ENCODE measurements at regions not wholly inside any gene's neighbourhood (a gene's known extent, or its start where the extent isn't known, plus 50 kb on each side); places are given as distances from the start of the nearest gene placed in this dataset.
"Not testable (repeated sequence)": the region's sequence is repeated elsewhere in the genome, so short reads cannot be mapped to it uniquely, and the experiment has no call there.

- no peak for DNase-seq
These were observed 167.1 kb downstream of the OXSM start for GRCh38 chr3:25957026-25957425.

DNA sequence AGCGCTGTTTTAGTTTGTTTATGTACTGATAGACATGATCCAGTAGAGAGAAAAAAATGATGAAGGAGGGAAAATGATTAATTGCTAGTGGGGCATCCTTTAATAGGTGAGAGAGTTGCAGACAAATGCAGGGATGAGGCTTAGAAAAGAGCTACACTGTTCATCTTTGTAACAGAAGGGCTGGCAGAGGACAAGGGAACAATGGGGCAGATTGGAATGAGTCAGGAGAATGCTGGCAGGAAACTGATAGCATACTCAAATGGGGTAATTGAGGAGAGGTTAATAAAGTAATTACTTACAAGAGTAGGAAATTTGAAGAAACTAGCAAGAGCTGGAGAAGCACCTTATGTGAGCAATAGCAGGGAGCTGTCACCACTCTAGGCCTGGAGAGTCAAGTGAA lies 170.9 kb downstream of the OXSM start:
- no peak for DNase-seq

GRCh38 chr3:25962255-25962654 lies 172.4 kb downstream of the OXSM start:
- DNase-seq: no peak

DNA sequence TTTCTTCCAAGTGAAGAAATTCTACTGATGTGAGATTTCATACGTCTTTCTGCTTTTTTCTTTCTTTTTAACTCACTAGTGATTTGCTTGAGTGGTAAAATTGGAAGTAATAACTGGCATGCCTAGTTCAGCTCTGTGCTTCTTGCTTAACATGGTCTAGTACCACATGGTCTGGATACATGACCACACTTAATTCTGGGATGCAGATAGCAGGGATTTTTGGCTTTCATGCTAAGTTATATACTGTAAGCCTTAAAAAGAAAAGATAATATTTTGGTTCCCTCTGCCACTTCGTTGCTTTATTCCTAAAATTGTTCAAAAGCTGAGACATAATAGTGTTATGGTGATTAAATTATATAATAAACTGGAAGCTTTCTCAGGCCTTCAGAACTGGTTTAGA lies 174.3 kb downstream of the OXSM start:
- no peak for DNase-seq

- no peak for DNase-seq
These were observed 177.5 kb downstream of the OXSM start for GRCh38 chr3:25967385-25967784.

DNA sequence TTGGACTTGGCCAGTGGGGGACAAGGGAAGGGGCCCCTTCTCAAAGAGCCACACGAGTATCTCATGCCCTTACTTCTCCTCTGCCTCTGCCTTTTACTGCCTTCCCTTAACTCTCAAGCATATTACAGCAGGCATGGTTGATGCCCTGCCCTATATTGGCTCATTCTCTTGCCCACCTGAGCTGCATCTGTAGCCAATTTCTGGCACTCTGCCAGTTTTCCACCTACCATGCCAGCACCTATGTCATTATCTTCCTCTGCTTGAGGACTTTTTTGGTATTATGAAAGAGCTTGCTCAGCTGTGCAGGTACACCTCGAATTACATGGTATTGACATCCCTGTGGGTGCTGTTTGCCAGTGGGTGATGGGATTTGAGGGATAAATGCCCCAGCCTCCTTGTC lies 181.8 kb downstream of the OXSM start:
- DNase-seq: no peak

DNA sequence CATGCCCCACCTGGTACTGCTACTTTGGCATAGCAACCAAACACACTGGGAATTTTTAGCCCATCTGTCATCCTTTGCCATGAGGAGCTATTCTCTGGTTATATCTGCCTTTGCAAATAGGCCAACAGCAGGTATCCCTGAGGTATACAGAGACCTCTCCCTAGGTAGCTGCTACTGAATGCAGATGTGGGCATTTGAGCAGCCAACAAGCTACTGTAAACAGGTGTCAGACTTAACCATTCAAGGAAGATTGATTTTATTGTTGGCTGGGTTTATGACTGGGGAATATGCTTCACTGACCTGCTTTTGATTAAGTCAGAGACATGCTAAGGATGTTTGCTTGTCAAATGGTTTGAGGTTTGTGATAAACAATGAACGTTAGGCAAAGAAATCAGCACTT lies 183.2 kb downstream of the OXSM start:
- no peak for DNase-seq

DNA sequence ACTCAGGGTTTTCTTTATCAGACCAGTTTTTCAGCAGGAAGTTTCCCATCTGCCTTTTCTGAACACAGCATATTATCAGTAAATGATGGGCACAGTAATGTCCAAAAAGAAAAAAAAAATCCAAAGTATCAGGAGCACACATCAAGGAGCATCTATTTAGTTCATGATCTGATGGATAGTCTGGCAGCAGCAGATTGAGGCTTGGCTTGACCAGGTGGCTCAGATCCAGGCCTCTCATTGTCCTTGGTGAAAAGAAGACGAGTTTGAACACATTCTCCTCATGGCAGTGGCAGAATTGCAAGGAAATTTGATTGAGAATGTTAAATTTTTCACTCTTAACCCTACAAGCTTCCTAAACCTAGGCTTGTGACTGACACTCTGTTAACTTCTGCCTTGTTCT lies 192.9 kb downstream of the OXSM start:
- no peak for DNase-seq

DNA sequence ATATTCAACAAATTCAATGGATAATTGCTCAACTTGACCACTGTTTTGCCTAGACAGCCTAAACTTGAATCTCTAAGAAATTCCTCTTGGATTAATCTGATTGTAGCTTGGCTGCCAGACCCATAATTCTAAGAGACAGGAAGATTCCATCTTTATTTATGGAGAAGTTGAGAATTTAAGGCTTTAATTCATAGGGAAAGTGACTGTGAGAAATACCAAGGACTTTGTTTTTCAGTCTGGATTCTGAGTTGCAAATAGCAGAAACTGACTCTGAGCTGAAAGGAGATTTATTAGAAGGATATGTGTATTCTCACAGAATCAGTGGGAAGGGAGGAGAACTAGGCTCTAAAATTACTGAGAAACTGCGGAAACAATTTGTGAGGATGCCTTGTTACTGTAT lies 195.7 kb downstream of the OXSM start:
- no peak for DNase-seq

- no peak for DNase-seq
These were observed 202.7 kb downstream of the OXSM start for GRCh38 chr3:25992606-25993005.

DNA sequence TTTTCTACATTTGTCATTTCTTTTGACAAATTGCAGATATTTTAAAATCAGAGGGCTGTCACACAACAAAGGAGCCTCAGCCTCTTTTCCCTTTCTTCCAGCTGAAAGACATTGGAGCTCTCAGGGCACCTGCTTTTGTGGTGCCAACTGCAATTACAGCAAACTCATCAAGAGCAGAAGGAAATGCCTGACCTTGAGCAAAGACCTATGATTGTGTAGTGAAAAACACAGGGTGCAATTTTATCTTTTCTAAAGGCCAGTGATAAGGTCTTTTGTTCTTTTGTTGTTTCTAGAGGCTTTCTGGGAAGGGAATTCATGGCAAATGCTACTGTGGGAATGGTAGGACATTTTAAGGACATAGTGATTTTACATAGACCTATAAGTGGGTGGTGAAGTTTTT lies 214.3 kb downstream of the OXSM start:
- DNase-seq: peak; percentile 16

DNA sequence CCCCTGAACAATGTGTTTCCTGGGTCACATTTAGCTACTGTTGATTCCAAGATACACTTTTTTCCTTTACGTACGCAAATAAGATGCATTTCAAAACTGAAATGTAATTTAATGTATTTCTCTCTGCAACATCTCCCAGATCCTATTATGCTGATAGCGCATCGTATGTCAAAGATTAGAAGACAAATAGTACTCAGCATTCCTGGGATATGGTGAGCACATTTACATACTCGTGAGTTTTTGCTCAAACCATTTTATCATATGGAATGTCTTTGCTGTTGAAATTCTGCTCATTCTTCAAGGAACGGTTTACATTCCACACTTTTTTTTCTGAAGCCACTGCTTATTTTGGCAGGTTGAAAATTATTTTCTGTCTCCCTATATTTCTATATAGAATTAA lies 221.4 kb downstream of the OXSM start:
- no peak for DNase-seq

DNA sequence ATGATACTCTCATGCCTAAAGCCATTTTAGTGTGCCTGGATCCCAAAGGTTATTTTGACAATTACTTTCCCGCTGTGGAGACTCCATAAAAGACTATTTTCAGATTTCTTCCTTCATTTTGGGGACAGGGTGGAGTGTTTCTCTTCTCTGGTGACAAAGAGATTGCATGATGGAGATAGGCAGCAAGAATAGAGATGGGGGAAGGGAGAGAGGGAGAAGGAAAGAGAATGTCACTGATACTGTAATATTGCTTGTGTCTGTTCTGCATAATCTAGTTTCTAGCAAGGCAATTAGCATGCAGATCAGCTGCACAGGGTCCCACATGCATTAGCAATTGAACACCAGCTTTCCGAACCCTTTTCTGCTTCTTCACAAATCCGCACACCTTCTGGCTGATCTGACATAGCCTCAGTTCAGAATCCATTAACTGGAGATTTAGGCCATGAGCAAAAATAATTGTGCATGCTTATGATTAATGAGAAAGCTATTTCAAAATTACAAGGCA lies 222.4 kb downstream of the OXSM start:
- no peak for DNase-seq

DNA sequence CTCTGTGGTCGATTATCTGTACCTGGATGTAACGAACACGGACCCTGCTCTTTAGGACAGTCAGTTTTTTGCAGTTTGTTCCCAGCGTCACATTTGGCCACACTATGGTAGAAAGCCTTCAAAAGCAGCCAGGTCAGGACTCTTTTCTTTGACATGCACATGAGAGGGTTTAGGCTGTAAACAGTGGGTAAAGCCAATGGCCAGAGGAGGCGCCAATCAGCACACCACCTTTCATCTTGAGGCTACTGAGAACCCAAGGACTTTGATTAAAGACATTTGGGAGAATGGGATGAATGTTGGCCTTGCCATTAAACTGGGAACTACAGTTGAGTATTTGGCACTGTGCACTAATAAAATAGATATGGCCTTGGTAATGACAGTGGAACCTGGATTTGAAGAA lies 225.9 kb downstream of the OXSM start:
- no peak for DNase-seq

DNA sequence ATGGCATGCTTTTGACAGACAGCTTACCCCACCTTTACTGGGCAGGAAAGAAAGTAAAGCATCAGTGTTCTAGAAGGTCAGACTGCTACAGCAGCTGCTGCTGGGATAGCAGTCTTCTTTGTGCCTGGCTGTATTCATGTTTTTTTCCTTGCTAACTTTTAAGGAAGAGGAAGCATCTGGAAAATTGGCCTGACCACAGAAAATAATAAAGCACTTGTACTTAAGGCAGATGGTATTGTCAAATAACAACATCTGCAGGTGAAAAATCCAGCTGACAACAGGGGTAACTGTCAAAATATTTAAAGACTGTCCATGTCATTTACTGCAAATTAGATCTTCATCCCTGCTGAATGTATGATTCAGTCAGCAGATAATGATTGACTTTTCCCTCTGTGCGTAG lies 229.0 kb downstream of the OXSM start:
- no peak for DNase-seq

DNA sequence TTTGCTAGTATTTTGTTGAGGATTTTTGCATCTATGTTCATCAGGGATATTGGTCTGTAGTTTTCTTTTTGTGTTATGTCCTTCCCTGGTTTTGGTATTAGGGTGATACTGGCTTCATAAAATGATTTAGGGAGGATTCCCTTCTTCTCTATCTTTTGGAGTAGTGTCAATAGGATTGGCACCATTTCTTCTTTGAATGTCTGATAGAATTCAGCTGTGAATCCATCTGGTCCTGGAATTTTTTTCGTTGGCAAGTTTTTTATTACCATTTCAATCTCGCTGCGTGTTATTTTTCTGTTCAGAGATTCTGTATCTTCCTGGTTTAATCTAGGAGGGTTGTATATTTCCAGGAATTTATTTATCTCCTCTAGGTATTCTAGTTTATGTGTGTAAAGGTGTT lies 234.3 kb downstream of the OXSM start:
- DNase-seq: not testable (repeated sequence)

DNA sequence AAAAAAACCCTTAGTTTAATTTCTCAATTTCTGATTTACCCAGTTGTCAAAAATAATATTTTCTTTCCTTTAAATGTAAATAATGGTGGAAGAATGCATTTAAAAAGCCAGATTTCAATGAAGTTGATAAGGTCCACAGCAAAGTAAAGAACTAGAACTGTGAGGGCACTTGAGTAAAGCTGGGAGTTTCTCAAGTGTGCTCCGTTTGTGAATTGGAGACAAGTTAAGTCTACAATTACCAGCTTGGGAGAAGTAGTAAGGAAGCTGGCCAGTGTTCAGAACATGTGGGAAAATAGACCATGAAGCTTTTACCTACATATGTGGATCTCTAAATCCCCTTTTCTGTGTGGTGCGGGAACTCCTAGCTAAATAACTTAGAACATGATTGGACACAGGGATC lies 239.4 kb downstream of the OXSM start:
- DNase-seq: no peak

DNA sequence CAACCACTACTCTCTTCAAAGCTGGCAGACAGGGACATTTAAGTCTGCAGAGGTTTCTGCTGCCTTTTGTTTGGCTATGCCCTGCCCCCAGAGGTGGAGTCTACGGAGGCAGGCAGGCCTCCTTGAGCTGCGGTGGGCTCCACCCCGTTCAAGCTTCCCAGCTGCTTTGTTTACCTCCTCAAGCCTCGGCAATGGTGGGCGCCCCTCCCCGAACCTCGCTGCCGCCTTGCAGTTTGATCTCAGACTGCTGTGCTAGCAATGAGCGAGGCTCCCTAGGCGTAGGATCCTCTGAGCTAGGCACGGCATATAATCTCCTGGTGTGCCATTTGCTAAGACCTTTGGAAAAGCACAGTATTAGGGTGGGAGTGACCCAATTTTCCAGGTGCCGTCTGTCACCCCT lies 252.2 kb downstream of the OXSM start:
- DNase-seq: not testable (repeated sequence)

DNA sequence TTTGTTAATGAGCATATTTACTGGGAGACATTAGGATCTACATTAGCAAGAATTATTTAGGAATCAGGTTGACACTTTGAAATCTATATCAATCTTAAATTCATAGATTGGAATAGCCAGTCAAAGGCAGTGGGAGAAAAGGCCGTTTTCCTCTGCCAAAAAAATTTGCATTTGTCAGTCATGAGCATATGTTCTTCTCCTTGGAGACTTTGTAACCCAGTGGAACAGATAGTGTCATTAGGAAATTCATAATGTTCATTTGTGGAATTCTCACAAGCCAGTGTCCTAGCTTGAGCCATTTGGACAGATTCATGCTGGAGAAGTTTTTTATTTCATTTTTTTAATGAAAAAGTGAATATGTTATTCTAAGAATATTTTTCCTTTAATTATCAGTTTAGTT lies 260.1 kb downstream of the OXSM start:
- DNase-seq: no peak

DNA sequence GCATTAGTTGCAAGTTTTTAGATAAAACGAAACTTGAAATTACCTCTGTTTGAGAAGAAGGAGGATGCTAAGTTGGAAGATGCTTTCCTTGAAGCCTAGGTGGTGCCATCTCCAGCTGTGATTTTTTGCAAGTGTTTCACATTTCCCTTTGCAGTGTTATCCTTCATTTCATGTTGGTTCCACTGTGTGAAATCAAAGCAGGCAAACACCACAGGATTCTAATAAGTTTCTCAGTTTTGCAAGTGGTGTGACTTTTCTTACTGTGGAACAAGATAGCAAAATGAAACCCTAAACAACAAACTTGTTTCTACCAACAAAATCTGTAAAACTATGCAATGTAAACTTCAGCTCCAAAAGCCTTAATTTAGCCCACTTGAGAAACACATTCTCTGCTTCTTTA lies 260.9 kb downstream of the OXSM start:
- DNase-seq: no peak

GRCh38 chr3:26058901-26059321 lies 269.0 kb downstream of the OXSM start:
- no peak for DNase-seq

GRCh38 chr3:26061947-26062346 lies 272.1 kb downstream of the OXSM start:
- no peak for DNase-seq

- no peak for DNase-seq
These were observed 274.4 kb downstream of the OXSM start for GRCh38 chr3:26064297-26064696.

DNA sequence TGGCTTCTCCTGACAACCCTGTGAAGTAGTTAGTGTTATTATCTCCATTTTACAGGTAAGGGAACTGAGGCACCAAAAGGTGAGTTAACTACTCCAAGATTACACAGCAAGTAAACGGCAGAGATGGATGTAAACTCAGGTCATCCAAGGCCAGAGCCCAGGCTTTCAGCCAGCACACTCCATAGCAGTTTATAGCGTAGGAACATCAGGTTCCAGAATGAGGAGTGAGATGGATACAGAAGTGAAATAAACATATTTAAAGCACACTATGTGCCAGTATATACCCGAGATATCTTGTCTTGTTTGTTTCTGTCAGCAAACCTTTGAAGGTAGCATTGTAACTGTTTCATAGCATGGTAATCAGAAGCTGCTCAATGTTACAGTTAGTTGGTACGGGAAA lies 279.0 kb downstream of the OXSM start:
- DNase-seq: no peak

DNA sequence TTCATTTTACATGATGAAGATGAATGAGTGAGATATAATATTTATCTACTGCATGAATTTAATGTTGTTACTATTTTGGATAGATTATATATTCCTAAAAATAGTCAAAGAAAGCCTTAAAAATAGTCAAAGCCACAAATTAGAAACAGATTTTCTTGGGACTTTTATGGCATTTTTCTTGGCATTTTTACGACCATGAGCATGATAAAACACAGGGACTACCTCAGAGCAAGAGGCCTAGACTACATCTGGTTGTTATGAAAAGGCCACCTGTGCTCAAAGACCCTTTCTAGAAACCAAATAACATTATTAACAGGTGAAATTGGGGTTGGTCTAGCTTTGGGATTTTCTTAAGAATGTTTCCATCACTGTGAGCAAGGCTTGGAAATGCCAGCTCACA lies 281.0 kb downstream of the OXSM start:
- DNase-seq: no peak

GRCh38 chr3:26074080-26074479 lies 284.2 kb downstream of the OXSM start:
- no peak for DNase-seq
